ENCODE measurements at regions not wholly inside any gene's neighbourhood (a gene's known extent, or its start where the extent isn't known, plus 50 kb on each side); places are given as distances from the start of the nearest gene placed in this dataset.

DNA sequence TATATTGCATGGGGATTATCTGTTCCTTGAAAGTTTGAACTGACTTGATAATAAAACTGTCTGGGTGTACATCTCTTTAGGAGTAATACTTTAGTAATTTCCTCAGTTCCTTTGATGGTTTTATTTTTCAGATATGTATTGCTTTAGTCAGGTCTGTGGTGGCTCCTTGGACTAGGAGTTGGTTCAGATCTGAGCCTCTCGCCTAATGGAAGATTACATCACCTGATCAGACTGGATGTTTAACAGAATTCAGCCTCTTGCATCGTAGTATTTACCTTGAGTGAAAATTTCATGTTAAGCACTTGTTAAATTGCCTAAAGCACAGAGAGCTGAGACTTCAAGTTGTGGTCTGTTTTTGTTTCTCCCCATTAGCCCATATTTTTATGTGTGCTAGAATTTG, 267.3 kb downstream of the MAP2K4 start:
- Histone ChIP-seq H3K4me1 (ENCODE audit: control insufficient read depth, insufficient read depth, low read length, poor library complexity, severe bottlenecking) (no peaks in the 10 kb centered on the region), H3K9me3 (ENCODE audit: control insufficient read depth, low read length) (no peaks in the 10 kb centered on the region), H3K36me3 (ENCODE audit: control insufficient read depth, insufficient read depth, low read length) (no peaks in the 10 kb centered on the region), H3K27ac (ENCODE audit: low read depth, low read length, severe bottlenecking) (no peak overlapping the region), H3K4me3 (ENCODE audit: extremely low read depth, insufficient read depth, low read length, poor library complexity, severe bottlenecking) (no peak overlapping the region)
- WGBS, 2 experiments (ENCODE audit: insufficient coverage in 2 of 2) = 100% methylated on average over 1 of the region's 2 CpGs; no CpG with 5 or more reads in 1 of the 2 experiments

DNA sequence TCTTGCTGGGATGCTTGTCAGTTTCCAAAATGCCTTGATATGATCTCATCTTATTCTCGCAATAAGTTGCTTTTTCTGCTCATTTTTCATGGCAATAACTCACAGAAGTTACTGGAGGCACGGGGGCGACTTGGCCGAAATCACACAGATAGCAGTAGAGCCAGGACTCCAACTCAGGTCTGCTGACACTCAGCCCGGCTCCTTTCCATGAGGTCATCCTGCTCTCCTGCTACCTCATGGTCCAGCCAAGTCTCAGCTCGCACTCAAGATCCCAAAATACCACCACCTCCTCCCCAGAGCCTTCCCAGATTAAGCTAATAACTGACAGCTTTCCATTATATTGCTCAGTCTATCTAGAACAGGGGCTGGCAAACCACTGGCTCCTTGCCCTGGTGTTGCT, 269.5 kb downstream of the MAP2K4 start:
- Histone ChIP-seq H3K4me3 (ENCODE audit: extremely low read depth, insufficient read depth, low read length, poor library complexity, severe bottlenecking) (no peak overlapping the region), H3K27ac (ENCODE audit: low read depth, low read length, severe bottlenecking) (no peak overlapping the region), H3K36me3 (ENCODE audit: control insufficient read depth, insufficient read depth, low read length) (no peaks in the 10 kb centered on the region), H3K9me3 (ENCODE audit: control insufficient read depth, low read length) (no peaks in the 10 kb centered on the region), H3K4me1 (ENCODE audit: control insufficient read depth, insufficient read depth, low read length, poor library complexity, severe bottlenecking) (no peaks in the 10 kb centered on the region)
- 89 to 90% methylated on average over 4 to 6 of the region's 6 CpGs for WGBS, 2 experiments (ENCODE audit: insufficient coverage in 2 of 2)

DNA sequence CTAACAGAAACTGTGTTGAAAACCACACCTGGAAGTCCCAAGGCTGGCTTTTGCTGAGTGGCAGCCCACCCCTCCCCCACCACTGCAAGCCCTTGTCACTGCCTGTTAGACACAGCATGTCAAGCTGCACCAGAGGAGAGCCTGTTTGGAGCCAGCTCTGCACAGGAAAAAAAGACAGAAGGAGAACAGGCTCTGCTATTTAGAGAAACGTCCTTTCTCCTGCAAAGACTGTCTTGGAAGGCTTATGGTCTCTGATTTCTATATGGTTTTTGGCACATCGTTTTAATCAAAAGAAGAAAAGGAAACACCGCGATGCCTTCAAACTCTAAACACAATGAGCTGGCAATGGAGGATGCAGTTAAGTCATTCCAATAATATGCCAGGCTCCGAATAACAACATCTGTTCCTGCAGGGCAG, 275.5 kb downstream of the MAP2K4 start:
- H3K4me1 ChIP-seq (ENCODE audit: control insufficient read depth, insufficient read depth, low read length, poor library complexity, severe bottlenecking) = peaks cover 7% of the 10 kb centered on the region
- H3K4me3 ChIP-seq (ENCODE audit: extremely low read depth, insufficient read depth, low read length, poor library complexity, severe bottlenecking) = no peak overlapping the region
- WGBS, 2 experiments (ENCODE audit: insufficient coverage in 2 of 2) = 44 to 53% methylated on average over 1 to 4 of the region's 5 CpGs
- H3K27ac ChIP-seq (ENCODE audit: low read depth, low read length, severe bottlenecking) = peak overlapping the region; percentile 2
- H3K9me3 ChIP-seq (ENCODE audit: control insufficient read depth, low read length) = no peaks in the 10 kb centered on the region
- no peaks in the 10 kb centered on the region for H3K36me3 ChIP-seq (ENCODE audit: control insufficient read depth, insufficient read depth, low read length)

DNA sequence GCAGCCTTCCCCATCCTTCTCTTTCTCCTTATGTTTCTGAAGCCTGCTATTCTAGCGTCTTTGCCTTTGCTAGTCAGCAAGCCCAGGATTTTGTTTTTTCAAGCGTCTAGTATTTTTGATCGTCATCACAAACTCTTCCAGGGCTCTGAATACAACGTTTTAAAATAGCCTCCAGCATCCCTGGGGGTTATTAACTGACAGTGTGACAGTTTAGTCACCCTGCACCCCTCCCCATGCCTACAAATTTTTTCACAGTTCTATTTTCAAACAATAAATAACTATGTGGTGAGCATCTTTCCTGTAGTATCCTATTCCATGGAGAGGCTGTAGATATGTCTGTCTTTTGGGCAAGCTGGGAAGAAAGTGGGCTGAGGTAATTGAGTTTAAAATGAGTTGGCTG, 280.9 kb downstream of the MAP2K4 start:
- no peaks in the 10 kb centered on the region for H3K36me3 ChIP-seq (ENCODE audit: control insufficient read depth, insufficient read depth, low read length)
- peaks cover 3% of the 10 kb centered on the region for H3K4me1 ChIP-seq (ENCODE audit: control insufficient read depth, insufficient read depth, low read length, poor library complexity, severe bottlenecking)
- WGBS, 2 experiments (ENCODE audit: insufficient coverage in 2 of 2) = 93 to 94% methylated on average over 2 of the region's 4 CpGs
- H3K9me3 ChIP-seq (ENCODE audit: control insufficient read depth, low read length) = no peaks in the 10 kb centered on the region
- H3K27ac ChIP-seq (ENCODE audit: low read depth, low read length, severe bottlenecking) = no peak overlapping the region
- no peak overlapping the region for H3K4me3 ChIP-seq (ENCODE audit: extremely low read depth, insufficient read depth, low read length, poor library complexity, severe bottlenecking)

DNA sequence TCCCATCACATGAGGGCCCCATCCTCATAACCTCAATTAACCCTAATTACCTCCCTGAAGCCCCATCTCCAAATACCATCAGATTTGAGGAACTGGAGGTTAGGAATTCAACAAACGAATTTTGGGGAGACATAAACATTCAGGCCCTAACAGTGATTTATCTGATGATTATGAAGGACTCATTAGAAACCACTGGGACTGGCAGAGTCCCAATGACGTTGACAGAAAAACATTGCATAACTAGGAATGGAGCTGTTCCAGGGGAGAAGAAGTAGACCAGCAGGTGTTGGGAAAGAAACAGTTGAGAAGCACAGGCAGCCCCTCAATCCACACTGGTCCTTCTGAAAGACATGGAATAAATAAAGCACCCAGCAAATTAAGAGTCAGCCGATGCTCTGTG, 282.0 kb downstream of the MAP2K4 start:
- no peak overlapping the region for H3K27ac ChIP-seq (ENCODE audit: low read depth, low read length, severe bottlenecking)
- 83 to 86% methylated on average over 2 to 3 of the region's 3 CpGs for WGBS, 2 experiments (ENCODE audit: insufficient coverage in 2 of 2)

DNA sequence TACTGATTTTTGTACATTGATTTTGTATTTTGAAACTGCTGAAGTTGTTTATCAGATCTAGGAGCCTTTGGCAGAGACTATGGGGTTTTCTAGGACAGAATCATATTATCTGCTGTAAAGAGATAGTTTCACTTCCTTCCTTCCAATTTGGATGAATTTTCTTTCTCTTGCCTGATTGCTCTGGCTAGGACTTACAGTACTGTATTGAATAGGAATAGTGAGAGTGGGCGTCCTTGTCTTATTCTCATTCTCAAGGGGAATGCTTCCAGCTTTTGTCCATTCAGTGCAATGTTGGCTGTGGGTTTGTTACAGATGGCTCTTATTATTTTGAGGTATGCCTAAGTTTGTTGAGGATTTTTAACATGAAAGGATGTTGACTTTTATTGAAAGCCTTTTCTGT, 290.1 kb downstream of the MAP2K4 start:
- Histone ChIP-seq H3K4me3 (ENCODE audit: extremely low read depth, insufficient read depth, low read length, poor library complexity, severe bottlenecking) (no peak overlapping the region), H3K9me3 (ENCODE audit: control insufficient read depth, low read length) (peaks cover 4% of the 10 kb centered on the region), H3K36me3 (ENCODE audit: control insufficient read depth, insufficient read depth, low read length) (no peaks in the 10 kb centered on the region), H3K4me1 (ENCODE audit: control insufficient read depth, insufficient read depth, low read length, poor library complexity, severe bottlenecking) (no peaks in the 10 kb centered on the region), H3K27ac (ENCODE audit: low read depth, low read length, severe bottlenecking) (no peak overlapping the region)
- WGBS, 2 experiments (ENCODE audit: insufficient coverage in 2 of 2) = 100% methylated on average over 1 of the region's 1 CpG

More for the DNA sequence above, 282.0 kb downstream of the MAP2K4 start:
- no peaks in the 10 kb centered on the region for H3K4me1 ChIP-seq (ENCODE audit: control insufficient read depth, insufficient read depth, low read length, poor library complexity, severe bottlenecking)
- no peaks in the 10 kb centered on the region for H3K9me3 ChIP-seq (ENCODE audit: control insufficient read depth, low read length)
- no peak overlapping the region for H3K4me3 ChIP-seq (ENCODE audit: extremely low read depth, insufficient read depth, low read length, poor library complexity, severe bottlenecking)
- H3K36me3 ChIP-seq (ENCODE audit: control insufficient read depth, insufficient read depth, low read length) = no peaks in the 10 kb centered on the region

DNA sequence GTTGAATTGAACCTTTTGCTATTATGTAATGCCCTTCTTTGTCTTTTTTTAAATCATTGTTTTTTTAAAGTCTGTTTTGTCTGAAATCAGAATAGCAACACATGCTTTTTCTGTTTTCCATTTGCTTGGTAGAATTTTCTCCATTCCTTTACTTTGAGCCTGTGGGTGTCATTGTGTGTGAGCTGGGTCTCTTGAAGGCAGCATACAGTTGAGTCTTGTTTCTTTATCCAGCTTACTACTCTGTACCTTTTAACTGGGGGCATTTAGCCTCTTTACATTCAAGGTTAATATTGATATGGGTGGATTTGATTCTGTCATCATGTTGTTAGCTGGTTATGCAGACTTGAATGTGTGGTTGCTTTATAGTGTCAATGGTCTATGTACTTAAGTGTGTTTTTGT, 292.0 kb downstream of the MAP2K4 start:
- H3K36me3 ChIP-seq (ENCODE audit: control insufficient read depth, insufficient read depth, low read length) = no peaks in the 10 kb centered on the region
- H3K9me3 ChIP-seq (ENCODE audit: control insufficient read depth, low read length) = peaks cover 4% of the 10 kb centered on the region
- no peak overlapping the region for H3K4me3 ChIP-seq (ENCODE audit: extremely low read depth, insufficient read depth, low read length, poor library complexity, severe bottlenecking)
- H3K27ac ChIP-seq (ENCODE audit: low read depth, low read length, severe bottlenecking) = no peak overlapping the region
- H3K4me1 ChIP-seq (ENCODE audit: control insufficient read depth, insufficient read depth, low read length, poor library complexity, severe bottlenecking) = no peaks in the 10 kb centered on the region

DNA sequence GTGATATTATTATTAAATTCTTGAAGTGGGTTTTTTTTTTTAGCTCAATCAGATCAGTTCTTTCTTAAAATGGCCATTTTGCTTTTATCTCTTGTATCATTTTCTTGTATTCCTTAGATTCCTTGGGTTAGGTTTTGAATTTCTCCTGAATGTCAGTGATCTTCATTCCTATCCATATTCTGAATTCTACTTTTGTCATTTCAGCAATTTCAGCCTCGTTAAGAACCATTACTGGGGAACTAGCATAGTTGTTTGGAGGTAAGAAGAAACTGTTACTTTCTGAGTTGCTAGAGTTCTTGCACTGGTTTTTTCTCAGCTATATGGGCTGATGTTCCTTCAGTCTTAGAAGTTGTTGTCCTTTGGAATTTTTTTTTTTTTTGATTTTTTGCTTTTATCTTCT, 293.1 kb downstream of the MAP2K4 start:
- Histone ChIP-seq H3K4me3 (ENCODE audit: extremely low read depth, insufficient read depth, low read length, poor library complexity, severe bottlenecking) (no peak overlapping the region), H3K4me1 (ENCODE audit: control insufficient read depth, insufficient read depth, low read length, poor library complexity, severe bottlenecking) (no peaks in the 10 kb centered on the region), H3K36me3 (ENCODE audit: control insufficient read depth, insufficient read depth, low read length) (no peaks in the 10 kb centered on the region), H3K27ac (ENCODE audit: low read depth, low read length, severe bottlenecking) (no peak overlapping the region), H3K9me3 (ENCODE audit: control insufficient read depth, low read length) (peaks cover 4% of the 10 kb centered on the region)
- 100% methylated on average over 1 of the region's 1 CpG; no CpG with 5 or more reads in 1 of the 2 experiments for WGBS, 2 experiments (ENCODE audit: insufficient coverage in 2 of 2)

DNA sequence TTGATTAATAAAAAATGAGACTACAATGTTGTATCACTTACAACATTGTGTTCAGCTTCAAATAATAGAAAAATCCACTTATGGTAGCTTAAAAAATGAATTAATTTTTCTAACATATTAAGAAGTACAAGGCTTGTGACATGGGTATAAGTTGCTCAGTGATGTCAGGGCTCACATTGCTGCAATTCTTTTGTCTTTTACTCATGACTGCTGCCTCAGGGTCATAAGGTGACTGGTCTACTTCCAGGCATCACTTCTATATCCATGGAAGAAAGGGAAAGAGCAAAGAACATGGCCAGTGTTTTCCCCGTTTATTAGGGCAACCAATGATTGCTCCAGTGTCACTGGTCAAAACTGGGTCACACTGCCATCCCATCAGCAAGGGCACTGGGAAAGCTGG, 295.3 kb downstream of the MAP2K4 start:
- WGBS, 2 experiments (ENCODE audit: insufficient coverage in 2 of 2) = 100% methylated on average over 1 of the region's 1 CpG; no CpG with 5 or more reads in 1 of the 2 experiments
- peaks cover 4% of the 10 kb centered on the region for H3K9me3 ChIP-seq (ENCODE audit: control insufficient read depth, low read length)
- H3K27ac ChIP-seq (ENCODE audit: low read depth, low read length, severe bottlenecking) = no peak overlapping the region
- H3K4me3 ChIP-seq (ENCODE audit: extremely low read depth, insufficient read depth, low read length, poor library complexity, severe bottlenecking) = no peak overlapping the region
- H3K4me1 ChIP-seq (ENCODE audit: control insufficient read depth, insufficient read depth, low read length, poor library complexity, severe bottlenecking) = no peaks in the 10 kb centered on the region
- H3K36me3 ChIP-seq (ENCODE audit: control insufficient read depth, insufficient read depth, low read length) = no peaks in the 10 kb centered on the region

DNA sequence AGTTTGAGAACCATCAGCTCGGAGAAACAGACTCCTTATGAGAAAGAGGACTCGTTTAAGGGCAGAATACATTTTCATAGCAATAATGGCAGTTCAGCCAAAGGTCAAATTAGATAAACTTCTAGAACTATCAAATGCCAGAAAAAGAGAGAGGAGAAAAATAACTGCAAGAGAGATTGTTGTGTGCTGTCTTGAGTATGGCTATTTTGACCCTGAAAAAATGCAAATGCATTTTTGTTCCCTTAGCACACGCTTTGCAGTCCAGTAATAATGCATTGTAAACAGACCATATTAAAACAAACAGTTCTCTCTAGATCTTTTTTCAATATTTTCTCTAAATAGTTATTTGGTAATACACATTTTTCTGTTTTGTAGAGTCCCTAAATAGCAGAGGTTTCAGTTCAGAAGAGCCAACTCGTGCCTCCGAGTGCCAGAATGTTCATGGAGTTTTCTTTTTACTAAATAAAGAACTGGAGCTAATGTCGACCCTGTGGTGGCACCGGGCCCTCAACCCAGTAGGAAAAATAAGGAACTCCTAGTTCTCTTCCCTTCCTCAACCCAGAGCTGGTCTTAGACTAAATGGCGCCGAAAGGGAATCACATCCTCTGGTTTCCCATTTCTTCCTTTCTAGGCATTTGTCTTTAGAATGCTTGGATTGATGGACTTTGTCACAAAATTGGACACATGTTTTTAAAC, 298.0 kb downstream of the MAP2K4 start:
- WGBS, 2 experiments (ENCODE audit: insufficient coverage in 2 of 2) = 89 to 93% methylated on average over 5 to 6 of the region's 9 CpGs
- Histone ChIP-seq H3K4me3 (ENCODE audit: extremely low read depth, insufficient read depth, low read length, poor library complexity, severe bottlenecking) (no peak overlapping the region), H3K9me3 (ENCODE audit: control insufficient read depth, low read length) (no peaks in the 10 kb centered on the region), H3K4me1 (ENCODE audit: control insufficient read depth, insufficient read depth, low read length, poor library complexity, severe bottlenecking) (no peaks in the 10 kb centered on the region), H3K36me3 (ENCODE audit: control insufficient read depth, insufficient read depth, low read length) (no peaks in the 10 kb centered on the region), H3K27ac (ENCODE audit: low read depth, low read length, severe bottlenecking) (no peak overlapping the region)

DNA sequence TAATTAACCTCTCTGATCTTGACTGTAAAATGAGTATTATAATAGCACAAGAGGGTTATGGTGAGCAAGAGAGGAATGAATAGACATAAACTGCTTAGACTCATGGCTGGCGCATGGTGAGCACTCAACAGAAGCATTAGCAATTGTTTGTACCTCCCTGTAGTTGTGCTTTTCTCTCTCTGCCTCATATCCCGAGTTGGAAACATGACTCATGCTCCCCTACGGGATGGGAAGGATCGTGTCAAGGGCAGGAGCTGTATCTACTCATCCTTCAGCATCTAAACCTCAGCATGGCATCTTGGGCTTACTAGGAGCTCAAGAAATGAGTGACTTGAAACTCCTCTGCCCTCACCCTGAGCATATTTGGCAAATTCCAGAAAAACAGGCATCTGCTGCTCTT, 299.6 kb downstream of the MAP2K4 start:
- Histone ChIP-seq H3K4me3 (ENCODE audit: extremely low read depth, insufficient read depth, low read length, poor library complexity, severe bottlenecking) (no peak overlapping the region), H3K27ac (ENCODE audit: low read depth, low read length, severe bottlenecking) (no peak overlapping the region), H3K4me1 (ENCODE audit: control insufficient read depth, insufficient read depth, low read length, poor library complexity, severe bottlenecking) (no peaks in the 10 kb centered on the region), H3K9me3 (ENCODE audit: control insufficient read depth, low read length) (no peaks in the 10 kb centered on the region), H3K36me3 (ENCODE audit: control insufficient read depth, insufficient read depth, low read length) (no peaks in the 10 kb centered on the region)
- 68 to 83% methylated on average over 1 to 4 of the region's 4 CpGs for WGBS, 2 experiments (ENCODE audit: insufficient coverage in 2 of 2)

Measured in mesodermal cell (in vitro differentiated cells).